Neural cell (in vitro differentiated cells): ENCODE measurements at regions not wholly inside any gene's neighbourhood (a gene's known extent, or its start where the extent isn't known, plus 50 kb on each side); places are given as distances from the start of the nearest gene placed in this dataset.

Experiments
- H2AFZ ChIP-seq: fragments of 200-600, 300-800 bp; sonication (generic), shearing (Covaris generic); 2 replicates; pipeline ENCODE4 v1.6.0; 2014; ENCODE audit warnings: low read depth, mild to moderate bottlenecking, antibody characterized with exemption, low read length, moderate library complexity
- H3F3A ChIP-seq: fragments of 200-600 bp; shearing (Covaris generic); 2 replicates; pipeline ENCODE4 v1.6.1; 2016; ENCODE audit warnings: mild to moderate bottlenecking, moderate library complexity, mixed read lengths, antibody characterized with exemption, low read length; ENCODE audit not compliant: insufficient read depth, poor library complexity, severe bottlenecking
- H3K27ac ChIP-seq: fragments of 200-600, 300-800 bp; sonication (generic), shearing (Covaris generic); 2 replicates; pipeline ENCODE4 v1.5.1; 2014; ENCODE audit warnings: mild to moderate bottlenecking, low read length, moderate library complexity
- H3K27me3 ChIP-seq: fragments of 300-800, 200-600 bp; sonication (generic), shearing (Covaris generic); 2 replicates; pipeline ENCODE4 v1.6.0; 2014; ENCODE audit warnings: mild to moderate bottlenecking, low read depth, low read length, moderate library complexity; ENCODE audit not compliant: insufficient read depth
- H3K36me3 ChIP-seq: fragments of 300-800, 200-600 bp; sonication (generic), shearing (Covaris generic); 2 replicates; pipeline ENCODE4 v1.5.1; 2014; ENCODE audit warnings: mild to moderate bottlenecking, antibody characterized with exemption, low read length, moderate library complexity; ENCODE audit not compliant: insufficient read depth
- H3K4me2 ChIP-seq: fragments of 300-800, 200-600 bp; sonication (generic), shearing (Covaris generic); 2 replicates; pipeline ENCODE4 v1.6.0; 2014; ENCODE audit warnings: mild to moderate bottlenecking, low read length
- H3K4me3 ChIP-seq: fragments of 300-800, 200-600 bp; sonication (generic), shearing (Covaris generic); 2 replicates; pipeline ENCODE4 v1.5.1; 2014; ENCODE audit warnings: mild to moderate bottlenecking, low read length, moderate library complexity
- H3K79me2 ChIP-seq: fragments of 200-600 bp; shearing (Covaris generic); replicated peaks from 2 replicates; pipeline ENCODE4 v1.6.0; 2014; ENCODE audit warnings: mild to moderate bottlenecking, low read length, moderate library complexity; ENCODE audit not compliant: insufficient read depth
- H3K9ac ChIP-seq: fragments of 300-800, 200-600 bp; sonication (generic), shearing (Covaris generic); 2 replicates; pipeline ENCODE4 v1.6.1; 2016; ENCODE audit warnings: mild to moderate bottlenecking, low read length, mixed read lengths
- H3K9me2 ChIP-seq: fragments of 200-600 bp; shearing (Covaris generic); 2 replicates; pipeline ENCODE4 v1.6.1; 2016; ENCODE audit warnings: mild to moderate bottlenecking, low read length, mixed read lengths; ENCODE audit not compliant: insufficient read depth
- H3K9me3 ChIP-seq: fragments of 200-600, 300-800 bp; sonication (generic), shearing (Covaris generic); 2 replicates; pipeline ENCODE4 v1.6.1; 2016; ENCODE audit warnings: mild to moderate bottlenecking, mixed run types, low read length, moderate library complexity, mixed read lengths
- H4K20me1 ChIP-seq: fragments of 200-600 bp; shearing (Covaris generic); 2 replicates; pipeline ENCODE4 v1.6.1; 2016; ENCODE audit warnings: mild to moderate bottlenecking, mixed run types; ENCODE audit not compliant: insufficient read depth
- EP300 ChIP-seq: fragments of 450-650 bp; conservative IDR thresholded peaks from 2 replicates; pipeline ENCODE4 v1.6.1; 2014; ENCODE audit warnings: antibody characterized with exemption, mild to moderate bottlenecking, moderate library complexity; ENCODE audit not compliant: poor library complexity, severe bottlenecking
- EZH2 ChIP-seq: fragments of 200-600, 300-800 bp; shearing (Covaris generic), sonication (generic); IDR thresholded peaks from 2 replicates; pipeline ENCODE4 v1.6.1; 2014; ENCODE audit warnings: antibody characterized with exemption, low read length, borderline replicate concordance, mild to moderate bottlenecking; ENCODE audit not compliant: insufficient read depth, poor library complexity, severe bottlenecking
- MXI1 ChIP-seq: fragments of 450-650 bp; conservative IDR thresholded peaks from 2 replicates; pipeline ENCODE4 v1.6.1; 2014; ENCODE audit warnings: antibody characterized with exemption, mild to moderate bottlenecking; ENCODE audit not compliant: poor library complexity, severe bottlenecking
- POLR2AphosphoS5 ChIP-seq: IDR thresholded peaks from 2 replicates; pipeline ENCODE4 v1.6.1; 2012
- RAD21 ChIP-seq: fragments of 450-650 bp; conservative IDR thresholded peaks from 2 replicates; pipeline ENCODE4 v1.6.1; 2014; ENCODE audit warnings: antibody characterized with exemption, mild to moderate bottlenecking, moderate library complexity
- SMC3 ChIP-seq: fragments of 450-650 bp; conservative IDR thresholded peaks from 2 replicates; pipeline ENCODE4 v1.6.1; 2014; ENCODE audit warnings: antibody characterized with exemption, mild to moderate bottlenecking, moderate library complexity; ENCODE audit not compliant: poor library complexity
- TAF1 ChIP-seq: IDR thresholded peaks from 2 replicates; pipeline ENCODE4 v1.6.1; 2012; ENCODE audit warnings: low read depth
- TF ChIP-seq, protein P1 (sequence below): IDR thresholded peaks from 2 replicates; pipeline ENCODE4 v1.6.1; 2012; ENCODE audit warnings: borderline replicate concordance
- TF ChIP-seq, protein P2 (sequence below): fragments of 450-650 bp; IDR thresholded peaks from 2 replicates; pipeline ENCODE4 v1.5.1; 2014; ENCODE audit warnings: antibody characterized with exemption, mild to moderate bottlenecking, moderate library complexity; ENCODE audit not compliant: poor library complexity, severe bottlenecking

DNA sequence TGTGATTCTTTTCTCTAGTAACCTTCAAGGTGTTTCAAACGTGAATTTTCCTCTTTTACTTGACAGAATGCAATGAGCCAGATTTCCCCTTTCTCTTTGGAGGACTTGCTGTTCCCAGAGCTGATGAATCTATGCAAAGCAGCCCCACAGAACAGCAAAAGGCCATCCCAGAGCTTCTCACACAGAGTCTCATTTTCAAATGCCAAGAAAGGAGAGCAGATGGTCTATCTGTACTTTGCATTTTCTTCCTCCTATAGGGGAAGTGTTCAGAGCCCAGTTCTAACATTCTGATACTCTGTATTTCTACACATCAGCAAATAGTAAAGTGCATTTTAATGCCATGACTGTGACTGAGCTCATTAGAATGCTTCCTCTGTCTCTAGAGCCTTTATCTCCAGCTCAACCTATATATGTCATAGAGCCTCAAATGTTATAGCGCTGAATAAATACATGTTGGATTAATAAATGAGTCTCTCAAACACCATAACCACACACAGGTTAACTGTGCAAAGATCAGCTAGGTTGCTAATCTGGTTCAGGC is 81.8 kb upstream of the EYA4 start:
- H3K4me2 ChIP-seq, result no peak overlapping the region
- no peaks in the 10 kb centered on the region for H3K36me3 ChIP-seq
- H3K27me3 ChIP-seq, result no peaks in the 10 kb centered on the region
- H3K27ac ChIP-seq, result peak overlapping the region; percentile 35
- H3K9me3 ChIP-seq, result no peaks in the 10 kb centered on the region
- H3K79me2 ChIP-seq, result no peaks in the 10 kb centered on the region
- TF ChIP-seq EP300 (no peak), TAF1 (no peak), RAD21 (no peak), SMC3 (no peak), POLR2AphosphoS5 (no peak), EZH2 (no peak), MXI1 (no peak)
- TF ChIP-seq, protein P1, sequence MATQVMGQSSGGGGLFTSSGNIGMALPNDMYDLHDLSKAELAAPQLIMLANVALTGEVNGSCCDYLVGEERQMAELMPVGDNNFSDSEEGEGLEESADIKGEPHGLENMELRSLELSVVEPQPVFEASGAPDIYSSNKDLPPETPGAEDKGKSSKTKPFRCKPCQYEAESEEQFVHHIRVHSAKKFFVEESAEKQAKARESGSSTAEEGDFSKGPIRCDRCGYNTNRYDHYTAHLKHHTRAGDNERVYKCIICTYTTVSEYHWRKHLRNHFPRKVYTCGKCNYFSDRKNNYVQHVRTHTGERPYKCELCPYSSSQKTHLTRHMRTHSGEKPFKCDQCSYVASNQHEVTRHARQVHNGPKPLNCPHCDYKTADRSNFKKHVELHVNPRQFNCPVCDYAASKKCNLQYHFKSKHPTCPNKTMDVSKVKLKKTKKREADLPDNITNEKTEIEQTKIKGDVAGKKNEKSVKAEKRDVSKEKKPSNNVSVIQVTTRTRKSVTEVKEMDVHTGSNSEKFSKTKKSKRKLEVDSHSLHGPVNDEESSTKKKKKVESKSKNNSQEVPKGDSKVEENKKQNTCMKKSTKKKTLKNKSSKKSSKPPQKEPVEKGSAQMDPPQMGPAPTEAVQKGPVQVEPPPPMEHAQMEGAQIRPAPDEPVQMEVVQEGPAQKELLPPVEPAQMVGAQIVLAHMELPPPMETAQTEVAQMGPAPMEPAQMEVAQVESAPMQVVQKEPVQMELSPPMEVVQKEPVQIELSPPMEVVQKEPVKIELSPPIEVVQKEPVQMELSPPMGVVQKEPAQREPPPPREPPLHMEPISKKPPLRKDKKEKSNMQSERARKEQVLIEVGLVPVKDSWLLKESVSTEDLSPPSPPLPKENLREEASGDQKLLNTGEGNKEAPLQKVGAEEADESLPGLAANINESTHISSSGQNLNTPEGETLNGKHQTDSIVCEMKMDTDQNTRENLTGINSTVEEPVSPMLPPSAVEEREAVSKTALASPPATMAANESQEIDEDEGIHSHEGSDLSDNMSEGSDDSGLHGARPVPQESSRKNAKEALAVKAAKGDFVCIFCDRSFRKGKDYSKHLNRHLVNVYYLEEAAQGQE, result no peak
- TF ChIP-seq, protein P2, sequence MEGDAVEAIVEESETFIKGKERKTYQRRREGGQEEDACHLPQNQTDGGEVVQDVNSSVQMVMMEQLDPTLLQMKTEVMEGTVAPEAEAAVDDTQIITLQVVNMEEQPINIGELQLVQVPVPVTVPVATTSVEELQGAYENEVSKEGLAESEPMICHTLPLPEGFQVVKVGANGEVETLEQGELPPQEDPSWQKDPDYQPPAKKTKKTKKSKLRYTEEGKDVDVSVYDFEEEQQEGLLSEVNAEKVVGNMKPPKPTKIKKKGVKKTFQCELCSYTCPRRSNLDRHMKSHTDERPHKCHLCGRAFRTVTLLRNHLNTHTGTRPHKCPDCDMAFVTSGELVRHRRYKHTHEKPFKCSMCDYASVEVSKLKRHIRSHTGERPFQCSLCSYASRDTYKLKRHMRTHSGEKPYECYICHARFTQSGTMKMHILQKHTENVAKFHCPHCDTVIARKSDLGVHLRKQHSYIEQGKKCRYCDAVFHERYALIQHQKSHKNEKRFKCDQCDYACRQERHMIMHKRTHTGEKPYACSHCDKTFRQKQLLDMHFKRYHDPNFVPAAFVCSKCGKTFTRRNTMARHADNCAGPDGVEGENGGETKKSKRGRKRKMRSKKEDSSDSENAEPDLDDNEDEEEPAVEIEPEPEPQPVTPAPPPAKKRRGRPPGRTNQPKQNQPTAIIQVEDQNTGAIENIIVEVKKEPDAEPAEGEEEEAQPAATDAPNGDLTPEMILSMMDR, result no peak
- H4K20me1 ChIP-seq, result no peaks in the 10 kb centered on the region
- peak overlapping the region; percentile 16 for H3K4me3 ChIP-seq
- H2AFZ ChIP-seq, result no peak overlapping the region
- H3K9ac ChIP-seq, result no peak overlapping the region
- no peaks in the 10 kb centered on the region for H3F3A ChIP-seq
- H3K9me2 ChIP-seq, result no peaks in the 10 kb centered on the region

DNA sequence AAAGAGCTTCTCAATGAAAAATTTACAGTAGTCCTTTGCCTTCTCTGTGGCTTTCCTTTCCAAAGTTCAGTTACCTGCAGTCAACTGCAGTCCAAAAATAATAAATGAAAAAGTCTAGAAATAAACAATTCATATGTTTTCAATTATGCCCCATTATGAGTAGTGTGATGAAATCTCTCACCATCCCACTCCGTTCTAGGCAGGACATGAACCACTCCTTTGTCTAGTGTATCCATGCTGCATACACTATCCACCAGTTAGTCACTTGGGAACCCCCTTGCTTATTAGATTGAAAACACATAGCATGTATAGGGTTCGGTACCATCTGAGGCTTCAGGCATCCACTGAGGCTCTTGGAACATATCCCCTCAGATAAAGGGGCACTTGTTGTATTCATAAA is 80.6 kb upstream of the EYA4 start:
- no peak overlapping the region for H3K27ac ChIP-seq
- no peaks in the 10 kb centered on the region for H3K9me3 ChIP-seq
- no peaks in the 10 kb centered on the region for H3K27me3 ChIP-seq
- no peak overlapping the region for H2AFZ ChIP-seq
- no peaks in the 10 kb centered on the region for H3K36me3 ChIP-seq
- no peaks in the 10 kb centered on the region for H3K79me2 ChIP-seq
- no peak overlapping the region for H3K4me2 ChIP-seq
- no peaks in the 10 kb centered on the region for H3F3A ChIP-seq
- TF ChIP-seq SMC3, result no peak
- TF ChIP-seq MXI1, result no peak
- no peak for TF ChIP-seq EP300
- no peaks in the 10 kb centered on the region for H4K20me1 ChIP-seq
- H3K9ac ChIP-seq, result no peak overlapping the region
- no peaks in the 10 kb centered on the region for H3K9me2 ChIP-seq
- no peak overlapping the region for H3K4me3 ChIP-seq

DNA sequence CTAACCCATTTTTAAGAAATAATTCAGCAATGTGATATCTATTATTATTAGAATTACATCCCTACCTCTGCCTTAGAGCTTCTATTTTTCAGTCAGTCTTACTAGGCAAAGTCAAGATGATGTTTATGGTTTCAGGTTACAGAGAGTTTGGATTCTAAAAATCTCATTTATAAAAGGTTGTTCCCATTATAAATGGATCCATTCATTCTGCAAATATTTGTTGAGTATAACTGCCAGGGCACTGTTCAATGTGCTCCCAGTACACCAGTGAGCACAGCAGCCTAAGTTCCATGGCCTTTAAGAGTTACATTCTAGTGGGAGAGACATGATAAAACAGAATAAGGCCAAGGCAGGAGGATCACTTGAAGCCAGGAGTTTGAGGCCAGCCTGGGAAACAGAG is 75.9 kb upstream of the EYA4 start:
- Histone ChIP-seq H3F3A (no peaks in the 10 kb centered on the region), H3K27me3 (no peaks in the 10 kb centered on the region), H3K9me2 (no peaks in the 10 kb centered on the region), H2AFZ (no peak overlapping the region), H3K9me3 (no peaks in the 10 kb centered on the region), H3K4me3 (no peak overlapping the region), H3K4me2 (no peak overlapping the region), H3K36me3 (no peaks in the 10 kb centered on the region), H3K27ac (no peak overlapping the region), H3K79me2 (no peaks in the 10 kb centered on the region), H4K20me1 (no peaks in the 10 kb centered on the region), H3K9ac (no peak overlapping the region)
- TF ChIP-seq EP300 (no peak), TAF1 (no peak), MXI1 (no peak), RAD21 (no peak), POLR2AphosphoS5 (no peak), EZH2 (no peak), SMC3 (no peak)
- TF ChIP-seq, protein P2, result no peak
